GM18499 (cell line): ENCODE measurements at regions not wholly inside any gene's neighbourhood (a gene's known extent, or its start where the extent isn't known, plus 50 kb on each side); places are given as distances from the start of the nearest gene placed in this dataset.

ENCODE experiments used
- ATAC-seq: cut with Tn5 transposase; IDR thresholded peaks from one replicate; pipeline ENCODE4 v1.9.1; 2021; ENCODE audit warnings: moderate number of reproducible peaks; ENCODE audit not compliant: insufficient read depth, unreplicated experiment

- no peak for ATAC-seq
Measured at GRCh38 chr2:220837226-220837625, 734.9 kb downstream of the EPHA4 start.

- no peak for ATAC-seq
Measured at GRCh38 chr2:220842901-220843665, 729.0 kb downstream of the EPHA4 start.

- no peak for ATAC-seq
Measured at GRCh38 chr2:220845766-220846273, 726.3 kb downstream of the EPHA4 start.

- no peak for ATAC-seq
Measured at GRCh38 chr2:220847006-220847405, 725.1 kb downstream of the EPHA4 start.

- no peak for ATAC-seq
Measured at GRCh38 chr2:220847589-220847988, 724.5 kb downstream of the EPHA4 start.

GRCh38 chr2:220849433-220849832 is 722.7 kb downstream of the EPHA4 start:
- ATAC-seq, result no peak

GRCh38 chr2:220850116-220850515 is 722.0 kb downstream of the EPHA4 start:
- no peak for ATAC-seq

GRCh38 chr2:220855296-220855695 is 716.8 kb downstream of the EPHA4 start:
- no peak for ATAC-seq

- no peak for ATAC-seq
Measured at GRCh38 chr2:220856486-220856885, 715.6 kb downstream of the EPHA4 start.

- ATAC-seq, result no peak
Measured at GRCh38 chr2:220857368-220857767, 714.7 kb downstream of the EPHA4 start.

- no peak for ATAC-seq
Measured at GRCh38 chr2:220858101-220858500, 714.0 kb downstream of the EPHA4 start.

GRCh38 chr2:220871909-220872308 is 700.2 kb downstream of the EPHA4 start:
- ATAC-seq, result no peak

- no peak for ATAC-seq
Measured at GRCh38 chr2:220876080-220876824, 695.9 kb downstream of the EPHA4 start.

- no peak for ATAC-seq
Measured at GRCh38 chr2:220877491-220877890, 694.6 kb downstream of the EPHA4 start.

GRCh38 chr2:220877897-220878296 is 694.2 kb downstream of the EPHA4 start:
- no peak for ATAC-seq

GRCh38 chr2:220880623-220881596 is 691.2 kb downstream of the EPHA4 start:
- no peak for ATAC-seq

GRCh38 chr2:220882507-220882906 is 689.6 kb downstream of the EPHA4 start:
- no peak for ATAC-seq

GRCh38 chr2:220885593-220885992 is 686.5 kb downstream of the EPHA4 start:
- no peak for ATAC-seq

- ATAC-seq, result no peak
Measured at GRCh38 chr2:220887271-220887870, 684.7 kb downstream of the EPHA4 start.

GRCh38 chr2:220887876-220888275 is 684.2 kb downstream of the EPHA4 start:
- no peak for ATAC-seq
